ENCODE measurements at regions not wholly inside any gene's neighbourhood (a gene's known extent, or its start where the extent isn't known, plus 50 kb on each side); places are given as distances from the start of the nearest gene placed in this dataset.

DNA sequence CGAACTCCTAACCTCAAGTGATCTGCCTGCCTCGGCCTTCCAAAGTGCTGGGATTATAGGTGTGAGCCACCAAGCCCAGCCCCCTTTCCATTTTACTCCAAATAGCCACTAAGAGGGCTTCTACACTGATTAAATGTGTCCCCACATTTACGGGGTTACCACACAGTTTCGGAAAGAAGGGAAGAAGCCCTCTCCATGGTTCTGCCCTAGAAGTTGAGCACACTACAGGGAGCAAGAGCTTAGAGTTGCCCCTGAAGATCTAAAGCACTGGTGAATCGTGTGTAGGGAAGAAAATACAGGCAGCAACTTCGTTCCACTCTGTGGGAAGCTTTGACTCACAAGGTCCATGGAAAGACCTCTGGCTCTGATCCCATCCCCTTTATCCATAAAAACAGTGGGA, 133.0 kb upstream of the PRKCQ start:
- TF ChIP-seq, protein P1, sequence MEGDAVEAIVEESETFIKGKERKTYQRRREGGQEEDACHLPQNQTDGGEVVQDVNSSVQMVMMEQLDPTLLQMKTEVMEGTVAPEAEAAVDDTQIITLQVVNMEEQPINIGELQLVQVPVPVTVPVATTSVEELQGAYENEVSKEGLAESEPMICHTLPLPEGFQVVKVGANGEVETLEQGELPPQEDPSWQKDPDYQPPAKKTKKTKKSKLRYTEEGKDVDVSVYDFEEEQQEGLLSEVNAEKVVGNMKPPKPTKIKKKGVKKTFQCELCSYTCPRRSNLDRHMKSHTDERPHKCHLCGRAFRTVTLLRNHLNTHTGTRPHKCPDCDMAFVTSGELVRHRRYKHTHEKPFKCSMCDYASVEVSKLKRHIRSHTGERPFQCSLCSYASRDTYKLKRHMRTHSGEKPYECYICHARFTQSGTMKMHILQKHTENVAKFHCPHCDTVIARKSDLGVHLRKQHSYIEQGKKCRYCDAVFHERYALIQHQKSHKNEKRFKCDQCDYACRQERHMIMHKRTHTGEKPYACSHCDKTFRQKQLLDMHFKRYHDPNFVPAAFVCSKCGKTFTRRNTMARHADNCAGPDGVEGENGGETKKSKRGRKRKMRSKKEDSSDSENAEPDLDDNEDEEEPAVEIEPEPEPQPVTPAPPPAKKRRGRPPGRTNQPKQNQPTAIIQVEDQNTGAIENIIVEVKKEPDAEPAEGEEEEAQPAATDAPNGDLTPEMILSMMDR (IDR thresholded peaks at IDR 0.05; ENCODE audit: low read depth, low read length) = no peak
- no peak for TF ChIP-seq POLR2A (IDR thresholded peaks at IDR 0.05; ENCODE audit: extremely low read depth, insufficient read length)
- TF ChIP-seq, protein P2, sequence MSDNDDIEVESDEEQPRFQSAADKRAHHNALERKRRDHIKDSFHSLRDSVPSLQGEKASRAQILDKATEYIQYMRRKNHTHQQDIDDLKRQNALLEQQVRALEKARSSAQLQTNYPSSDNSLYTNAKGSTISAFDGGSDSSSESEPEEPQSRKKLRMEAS (IDR thresholded peaks at IDR 0.05; ENCODE audit: low read depth, low read length) = no peak
- no peak for TF ChIP-seq MYC (IDR thresholded peaks at IDR 0.05; ENCODE audit: low read depth, low read length)

Data from NB4 (cell line).